HepG2 (cell line): ENCODE measurements at regions not wholly inside any gene's neighbourhood (a gene's known extent, or its start where the extent isn't known, plus 50 kb on each side); places are given as distances from the start of the nearest gene placed in this dataset.

Source experiments
- ATAC-seq: fragments of 200-7000 bp; cut with Tn5 transposase; 3 replicates; pipeline ENCODE4 v1.9.1; 2020; ENCODE audit warnings: mild to moderate bottlenecking, moderate library complexity
- BruUV-seq: library from RNA; stranded (reverse); fragments of 400-500 nt; replicated peaks from 2 replicates; lab custom pipeline; 2021; lab: Mats Ljungman, UMichigan
- CTCF ChIA-PET: fragments of 300-600 bp; formaldehyde crosslinking; extraction: SDS; loops from one replicate; lab custom pipeline; 2021; ENCODE audit warnings: low total read pairs, inconsistent platforms, low intra/inter-chr PET ratio; lab: Yijun Ruan, JAX
- POLR2A ChIA-PET: fragments of 350-600 bp; sonication (Branson Sonifier 250); formaldehyde crosslinking; loops from one replicate; lab custom pipeline; 2020; ENCODE audit warnings: antibody characterized with exemption, inconsistent platforms; lab: Yijun Ruan, JAX
- DNase-seq: peaks from one replicate; pipeline ENCODE4 v3.0.0-alpha.2; 2015; ENCODE audit warnings: low spot score
- FAIRE-seq: peaks from 3 replicates; lab custom pipeline; 2011; peaks lifted over from hg19 to GRCh38; lab: Jason Lieb, UNC
- H2AFZ ChIP-seq: one replicate; pipeline ENCODE4 v1.6.1; 2011; ENCODE audit warnings: low read length, inconsistent platforms
- H3K27ac ChIP-seq: fragments of 300-600 bp; 3 replicates; pipeline ENCODE4 v1.8.0; 2011; ENCODE audit warnings: mixed run types, mild to moderate bottlenecking, mixed read lengths, low read length, inconsistent platforms; ENCODE audit not compliant: insufficient read depth; ENCODE audit errors: extremely low read length
- H3K27me3 ChIP-seq, 2 experiments: fragments of 200-600 bp in 1 of 2; 2 replicates in 1 of 2; 3 replicates in 1 of 2; pipeline versions ENCODE4 v1.6.0 to v1.8.0; 2011; ENCODE audit warnings: low read length in 2 of 2, mild to moderate bottlenecking in 2 of 2, moderate library complexity in 2 of 2, inconsistent platforms in 1 of 2; ENCODE audit not compliant: insufficient read depth in 2 of 2, control insufficient read depth in 1 of 2
- H3K36me3 ChIP-seq, 2 experiments: fragments of 200-600 bp in 1 of 2; replicated peaks in 1 of 2; 2 replicates in 1 of 2; 3 replicates in 1 of 2; pipeline versions ENCODE4 v1.5.1 to v1.8.0; 2011; ENCODE audit warnings: low read length in 2 of 2, inconsistent platforms in 1 of 2; ENCODE audit not compliant: insufficient read depth in 2 of 2, control insufficient read depth in 1 of 2
- H3K4me1 ChIP-seq: 2 replicates; pipeline ENCODE4 v1.5.1; 2012; ENCODE audit warnings: low read length, inconsistent platforms; ENCODE audit not compliant: insufficient read depth
- H3K4me2 ChIP-seq: 2 replicates; pipeline ENCODE4 v1.6.0; 2011; ENCODE audit warnings: low read depth, low read length, inconsistent platforms
- H3K4me3 ChIP-seq, 3 experiments: fragments of 200-600 bp in 1 of 3; sonication (generic), shearing (Covaris generic) in 1 of 3; replicated peaks in 1 of 3; 2 replicates each; pipeline ENCODE4 v1.5.1; 2011 to 2016; ENCODE audit warnings: low read length in 3 of 3, inconsistent platforms in 2 of 3, low read depth in 2 of 3, mild to moderate bottlenecking in 2 of 3, control low read depth in 1 of 3, mixed read lengths in 1 of 3; ENCODE audit not compliant: insufficient read depth in 1 of 3
- H3K79me2 ChIP-seq: one replicate; pipeline ENCODE4 v1.6.1; 2011; ENCODE audit warnings: low read length, inconsistent platforms; ENCODE audit not compliant: insufficient read depth
- H3K9ac ChIP-seq: 2 replicates; pipeline ENCODE4 v1.6.0; 2011; ENCODE audit warnings: mild to moderate bottlenecking, low read depth, low read length, inconsistent platforms; ENCODE audit not compliant: insufficient read depth
- H3K9me3 ChIP-seq: 2 replicates; pipeline ENCODE4 v1.5.1; 2012; ENCODE audit warnings: mild to moderate bottlenecking, low read length
- H4K20me1 ChIP-seq: 2 replicates; pipeline ENCODE4 v1.6.0; 2011; ENCODE audit warnings: inconsistent platforms, mild to moderate bottlenecking, low read length, moderate library complexity; ENCODE audit not compliant: insufficient read depth
- FLYWCH1 ChIP-seq: sonication (generic); formaldehyde crosslinking; IDR thresholded peaks from 2 replicates; pipeline ENCODE4 v1.8.1; 2023; ENCODE audit warnings: mild to moderate bottlenecking, missing genetic modification reagents
- FOXC1 ChIP-seq: sonication (generic); formaldehyde crosslinking; IDR thresholded peaks from 2 replicates; pipeline ENCODE4 v1.8.0; 2022; ENCODE audit warnings: mild to moderate bottlenecking, missing genetic modification reagents, borderline replicate concordance
- MAFG ChIP-seq: sonication (generic); formaldehyde crosslinking; IDR thresholded peaks from 2 replicates; pipeline ENCODE4 v1.5.1; 2020; ENCODE audit warnings: mild to moderate bottlenecking, missing genetic modification reagents
- MAFK ChIP-seq, 2 experiments: IDR thresholded peaks in 1 of 2; conservative IDR thresholded peaks in 1 of 2; 2 replicates each; pipeline ENCODE4 v1.6.1; 2011; ENCODE audit warnings: improper control_type of control experiment in 2 of 2, low read length in 2 of 2
- NFATC3 ChIP-seq: sonication (generic); formaldehyde crosslinking; IDR thresholded peaks from 2 replicates; pipeline ENCODE4 v1.5.1; 2020; ENCODE audit warnings: mild to moderate bottlenecking, missing genetic modification reagents
- ZNF672 ChIP-seq: sonication (generic); formaldehyde crosslinking; IDR thresholded peaks from 2 replicates; pipeline ENCODE4 v1.8.1; 2022; ENCODE audit warnings: missing genetic modification reagents
- WGBS: methylation state at CpG from one replicate; pipeline ENCODE4 v1.1.6; 2017; ENCODE audit warnings: low lambda C conversion rate; 5-methylcytosine and 5-hydroxymethylcytosine counted together
- in situ Hi-C: cut with HindIII; loops from 2 replicates; pipeline ENCODE4 v1.10.0; 2017; ENCODE audit warnings: low pct_unique_long_range_greater_than_20kb; ENCODE audit not compliant: extremely low pct_ligation_motif_present
- intact Hi-C: fragments of 100-400 bp; cut with micrococcal nuclease; formaldehyde crosslinking; loops from one replicate; pipeline ENCODE4 v1.10.0; 2022; ENCODE audit not compliant: unreplicated experiment
- TF ChIP-seq, protein P1 (sequence below): sonication (generic); formaldehyde crosslinking; IDR thresholded peaks from 2 replicates; pipeline ENCODE4 v1.5.0; 2020; ENCODE audit warnings: mild to moderate bottlenecking, missing genetic modification reagents, moderate library complexity

- intact Hi-C loops (no loop called here), in situ Hi-C loops (no loop called here)
- Histone ChIP-seq H3K4me3 (no peak overlapping the region), H3K9me3 (no peaks in the 10 kb centered on the region), H3K9ac (no peak overlapping the region), H4K20me1 (no peaks in the 10 kb centered on the region), H3K4me2 (no peak overlapping the region), H3K27me3 (no peaks in the 10 kb centered on the region; a peak in 1 of 5 replicates), H3K79me2 (no peaks in the 10 kb centered on the region), H3K27ac (no peak overlapping the region), H2AFZ (no peak overlapping the region), H3K4me1 (no peaks in the 10 kb centered on the region), H3K36me3 (no peaks in the 10 kb centered on the region)
- POLR2A ChIA-PET = no interaction called here
- CTCF ChIA-PET = no interaction called here
- ATAC-seq (no peak), FAIRE-seq (no peak), DNase-seq (no peak)
- no peak for TF ChIP-seq NFATC3
- peak in 1 of 2 experiments; percentile 23; a peak in 1 of 4 replicates for TF ChIP-seq MAFK (conservative IDR thresholded peaks at IDR 0.05 in 1 of 2, IDR thresholded peaks at IDR 0.05 in 1 of 2; ENCODE audit: low read length in 2 of 2)
- TF ChIP-seq FLYWCH1 (CRISPR knock-in tag) = no peak
- BruUV-seq = no TSS peak
- 1% methylated on average over 3 of the region's 3 CpGs for WGBS
Observed at GRCh38 chr6:141398949-141399348, 733.8 kb upstream of the GJE1 start.

- Histone ChIP-seq H2AFZ (no peak overlapping the region), H3K36me3 (no peaks in the 10 kb centered on the region), H4K20me1 (no peaks in the 10 kb centered on the region), H3K9ac (no peak overlapping the region), H3K79me2 (no peaks in the 10 kb centered on the region), H3K27ac (no peak overlapping the region), H3K27me3 (no peaks in the 10 kb centered on the region; a peak in 1 of 5 replicates), H3K4me3 (no peak overlapping the region), H3K9me3 (no peaks in the 10 kb centered on the region), H3K4me1 (no peaks in the 10 kb centered on the region), H3K4me2 (peak overlapping the region; percentile 71; the same call in 1 of the 2 replicates)
- POLR2A ChIA-PET = no interaction called here
- intact Hi-C loops = no loop called here
- in situ Hi-C loops = no loop called here
- FAIRE-seq = no peak
- 56% methylated on average over 9 of the region's 9 CpGs for WGBS
- peak; percentile 52 for ATAC-seq
- BruUV-seq = no TSS peak
- CTCF ChIA-PET = no interaction called here
- TF ChIP-seq FOXC1 (CRISPR knock-in tag) (0 out of 2 replicates have a peak, but pooled peaks have one; percentile 23), ZNF672 (CRISPR knock-in tag) (no peak), MAFG (CRISPR knock-in tag) (peak; percentile 27; the same call in 1 of the 2 replicates)
- TF ChIP-seq, protein P1, sequence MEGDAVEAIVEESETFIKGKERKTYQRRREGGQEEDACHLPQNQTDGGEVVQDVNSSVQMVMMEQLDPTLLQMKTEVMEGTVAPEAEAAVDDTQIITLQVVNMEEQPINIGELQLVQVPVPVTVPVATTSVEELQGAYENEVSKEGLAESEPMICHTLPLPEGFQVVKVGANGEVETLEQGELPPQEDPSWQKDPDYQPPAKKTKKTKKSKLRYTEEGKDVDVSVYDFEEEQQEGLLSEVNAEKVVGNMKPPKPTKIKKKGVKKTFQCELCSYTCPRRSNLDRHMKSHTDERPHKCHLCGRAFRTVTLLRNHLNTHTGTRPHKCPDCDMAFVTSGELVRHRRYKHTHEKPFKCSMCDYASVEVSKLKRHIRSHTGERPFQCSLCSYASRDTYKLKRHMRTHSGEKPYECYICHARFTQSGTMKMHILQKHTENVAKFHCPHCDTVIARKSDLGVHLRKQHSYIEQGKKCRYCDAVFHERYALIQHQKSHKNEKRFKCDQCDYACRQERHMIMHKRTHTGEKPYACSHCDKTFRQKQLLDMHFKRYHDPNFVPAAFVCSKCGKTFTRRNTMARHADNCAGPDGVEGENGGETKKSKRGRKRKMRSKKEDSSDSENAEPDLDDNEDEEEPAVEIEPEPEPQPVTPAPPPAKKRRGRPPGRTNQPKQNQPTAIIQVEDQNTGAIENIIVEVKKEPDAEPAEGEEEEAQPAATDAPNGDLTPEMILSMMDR (CRISPR knock-in tag) = 0 out of 2 replicates have a peak, but pooled peaks have one; percentile 7
- no peak for DNase-seq
Observed at GRCh38 chr6:141395443-141396008, 737.2 kb upstream of the GJE1 start.
